ENCODE measurements at regions not wholly inside any gene's neighbourhood (a gene's known extent, or its start where the extent isn't known, plus 50 kb on each side); places are given as distances from the start of the nearest gene placed in this dataset.

- no peak for TF ChIP-seq CTCF (IDR thresholded peaks at IDR 0.05; ENCODE audit: extremely low read depth in 1 of 2, insufficient read depth in 1 of 2, low read depth in 1 of 2, low read length in 2 of 2)
- no peak for TF ChIP-seq POLR2AphosphoS5 (IDR thresholded peaks at IDR 0.05; ENCODE audit: insufficient read depth, low read depth, low read length)
- TF ChIP-seq JUN (IDR thresholded peaks at IDR 0.05; ENCODE audit: borderline replicate concordance, insufficient read depth, insufficient read length, low read depth), result no peak
- TF ChIP-seq POLR2A (IDR thresholded peaks at IDR 0.05; ENCODE audit: low read depth, low read length), result no peak
- no peak for TF ChIP-seq MAX (IDR thresholded peaks at IDR 0.05; ENCODE audit: insufficient read depth, insufficient read length)
- TF ChIP-seq EZH2 (IDR thresholded peaks at IDR 0.05; ENCODE audit: borderline replicate concordance, low read depth, low read length, severe bottlenecking), result no peak
Observed at GRCh38 chr9:126183266-126183665, 143.4 kb upstream of the MVB12B start.

Measured in endothelial cell of umbilical vein (primary cell).